GM21367 (cell line): ENCODE measurements at regions not wholly inside any gene's neighbourhood (a gene's known extent, or its start where the extent isn't known, plus 50 kb on each side); places are given as distances from the start of the nearest gene placed in this dataset.
"Not testable (repeated sequence)": the region's sequence is repeated elsewhere in the genome, so short reads cannot be mapped to it uniquely, and the experiment has no call there.

Source experiments
- ATAC-seq: cut with Tn5 transposase; IDR thresholded peaks from one replicate; pipeline ENCODE4 v1.9.1; 2021; ENCODE audit not compliant: unreplicated experiment

- ATAC-seq = no peak
Observed at GRCh38 chr2:226115102-226115831, 684.4 kb downstream of the IRS1 start.

DNA sequence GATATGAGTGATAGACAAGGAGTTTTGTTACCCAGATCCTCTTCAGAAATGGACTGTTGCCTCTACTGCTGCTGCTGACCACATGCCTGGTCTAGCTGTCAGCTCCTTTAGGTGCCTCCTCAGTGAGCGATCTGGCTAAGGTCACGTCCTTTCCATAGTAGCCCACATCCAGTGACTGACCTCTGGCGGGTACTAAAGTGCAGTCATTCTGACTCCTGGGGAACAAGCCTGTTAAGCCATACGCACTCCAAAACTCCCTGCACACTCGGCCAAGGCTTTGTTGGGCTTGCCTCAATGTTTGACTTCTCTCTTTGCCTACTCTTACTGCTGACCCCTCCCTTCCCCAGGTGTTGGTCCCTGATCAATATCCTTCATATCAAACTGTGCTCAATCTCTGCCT is 685.2 kb downstream of the IRS1 start:
- no peak for ATAC-seq

GRCh38 chr2:226098861-226099745 is 699.6 kb downstream of the NYAP2 start:
- ATAC-seq = no peak

DNA sequence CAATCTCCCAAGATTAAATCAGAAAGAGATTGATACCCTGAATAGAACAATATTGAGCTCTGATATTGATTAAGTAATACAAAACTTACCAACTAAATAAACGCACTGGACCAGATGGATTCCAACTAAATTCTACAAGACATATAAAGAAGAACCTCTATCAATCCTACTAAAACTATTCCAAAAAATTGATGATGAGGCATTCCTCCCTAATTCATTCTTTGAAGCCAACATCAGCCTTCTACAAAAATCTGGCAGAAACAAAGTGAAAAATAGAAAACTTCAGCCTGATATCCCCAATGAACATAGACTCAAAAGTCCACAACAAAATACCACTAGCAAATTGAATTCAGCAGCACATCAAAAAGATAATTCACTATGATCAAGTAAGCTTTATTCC is 695.5 kb downstream of the NYAP2 start:
- ATAC-seq = no peak

GRCh38 chr2:226093364-226093763 is 693.9 kb downstream of the NYAP2 start:
- no peak for ATAC-seq

GRCh38 chr2:226088366-226088674 is 688.8 kb downstream of the NYAP2 start:
- ATAC-seq = no peak

DNA sequence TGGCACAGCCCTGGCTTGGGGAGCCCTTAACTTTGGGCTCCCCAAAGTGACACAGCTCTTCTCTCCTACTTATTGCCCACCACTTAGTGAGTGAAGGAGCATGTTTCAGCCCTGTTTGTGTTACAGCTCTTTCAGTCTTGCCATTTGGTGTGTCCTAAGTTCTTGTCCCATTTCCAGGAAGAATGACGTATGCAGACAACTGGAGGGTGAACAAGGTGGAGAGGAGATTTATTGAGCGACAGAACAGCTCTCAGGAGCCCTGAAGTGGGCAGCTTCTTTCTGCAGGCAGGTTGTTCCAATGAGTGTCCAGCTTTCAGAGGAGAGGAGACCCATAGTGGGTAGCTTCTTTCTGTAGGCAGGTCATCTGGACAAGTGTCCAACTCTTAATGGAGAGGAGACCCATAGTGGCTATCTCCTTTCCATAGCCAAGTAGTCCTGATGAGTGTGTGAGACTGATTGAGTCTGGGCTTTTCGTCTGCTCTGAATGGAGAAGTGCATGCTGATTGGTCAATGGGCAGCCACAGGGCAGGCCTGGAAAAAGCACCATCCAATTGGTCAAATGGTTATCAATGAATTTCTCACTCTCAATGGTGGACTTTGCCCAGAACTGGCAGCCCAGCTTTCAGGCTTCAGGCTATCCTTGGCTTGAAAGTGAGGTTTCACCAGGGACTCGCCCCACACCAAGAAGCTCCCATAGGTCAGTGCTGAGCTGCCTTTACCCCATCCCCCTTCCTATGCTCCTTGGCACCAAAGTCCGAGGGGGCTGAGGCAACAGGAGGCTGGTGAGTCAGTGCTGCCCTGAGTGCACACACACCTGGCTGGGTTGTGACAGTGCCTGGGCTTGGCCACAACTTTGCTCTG is 688.2 kb downstream of the NYAP2 start:
- no peak for ATAC-seq

DNA sequence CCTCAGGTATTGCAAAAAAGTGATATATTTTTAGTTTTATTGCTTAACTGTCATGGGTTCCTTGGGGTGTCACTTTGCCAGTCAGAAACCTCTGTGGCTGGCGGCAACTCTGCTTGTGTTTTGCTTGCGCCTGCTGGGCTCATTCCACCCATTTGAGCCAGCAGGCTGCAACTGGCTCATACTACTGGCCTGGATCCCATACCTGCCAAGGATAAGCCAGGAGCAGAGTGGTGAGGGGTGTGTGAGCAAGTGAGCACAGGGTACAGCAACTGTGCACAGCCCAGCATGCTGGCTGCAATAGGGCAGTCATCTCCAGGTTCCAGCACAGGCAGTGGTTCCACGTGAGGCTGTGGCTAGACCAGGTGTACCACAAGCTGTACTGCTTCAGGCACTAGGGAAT is 687.5 kb downstream of the NYAP2 start:
- ATAC-seq = no peak

GRCh38 chr2:226086190-226086589 is 686.7 kb downstream of the NYAP2 start:
- no peak for ATAC-seq

GRCh38 chr2:226085425-226085824 is 685.9 kb downstream of the NYAP2 start:
- ATAC-seq = not testable (repeated sequence)

DNA sequence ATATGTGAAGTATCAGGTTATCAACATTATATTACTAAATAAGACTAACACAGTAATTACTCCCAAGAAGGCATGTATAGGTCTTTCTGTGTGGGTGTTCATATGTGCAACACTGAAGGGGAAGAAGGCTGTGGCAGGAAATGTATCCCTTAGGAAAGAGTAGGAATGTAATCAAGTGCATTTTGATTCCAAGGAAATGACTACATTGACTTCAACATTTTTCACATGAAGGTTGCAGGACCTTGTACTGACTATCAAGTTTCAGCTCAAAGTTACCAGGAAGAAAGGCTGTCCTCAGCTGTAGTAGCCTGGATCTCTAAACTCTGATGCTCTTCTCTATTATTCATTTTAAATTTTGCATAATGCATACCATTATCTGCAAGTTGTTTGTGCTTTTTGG is 680.8 kb downstream of the NYAP2 start:
- ATAC-seq = no peak

DNA sequence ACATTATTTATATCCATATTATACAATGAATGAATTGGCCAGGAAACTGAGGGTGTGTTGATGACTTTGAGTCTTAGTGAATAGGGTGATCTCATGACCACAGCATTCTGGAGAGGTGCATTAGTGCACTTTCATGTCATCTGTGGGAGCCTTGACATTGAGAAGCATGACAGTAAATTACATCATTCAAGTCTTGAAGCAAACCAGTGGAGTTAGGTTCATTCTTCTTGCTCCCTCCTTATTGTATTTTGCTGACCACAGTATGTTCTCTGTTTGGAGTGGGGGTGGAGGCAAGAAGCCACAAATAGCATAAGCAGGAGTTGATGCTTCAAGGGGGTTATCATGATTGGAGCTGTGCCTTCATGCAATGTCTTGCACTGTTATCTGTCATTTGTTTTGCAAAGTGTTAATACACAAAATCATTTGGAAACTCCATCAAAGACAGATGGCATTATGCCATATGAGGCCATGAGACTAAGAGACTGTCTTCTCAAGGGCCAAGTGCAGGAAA is 680.2 kb downstream of the NYAP2 start:
- ATAC-seq = no peak

DNA sequence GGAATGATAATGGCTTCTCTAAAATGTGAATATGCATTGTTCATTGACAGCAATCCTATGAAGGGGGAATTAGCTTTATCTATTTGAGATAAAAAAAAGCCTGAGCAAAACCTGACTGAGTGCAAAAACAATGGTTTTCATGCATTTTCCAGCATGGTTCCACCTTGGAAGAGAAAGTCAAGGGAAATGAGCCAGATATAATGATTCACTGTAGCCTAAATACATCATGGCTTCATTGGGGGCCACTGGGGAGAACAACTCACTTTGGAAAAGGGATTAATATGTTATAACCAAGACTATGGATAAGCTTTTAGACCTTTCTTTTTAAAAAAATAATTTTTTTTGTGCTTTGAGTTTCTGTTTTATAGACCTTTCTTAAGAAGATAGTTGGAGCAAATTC is 679.7 kb downstream of the NYAP2 start:
- no peak for ATAC-seq

DNA sequence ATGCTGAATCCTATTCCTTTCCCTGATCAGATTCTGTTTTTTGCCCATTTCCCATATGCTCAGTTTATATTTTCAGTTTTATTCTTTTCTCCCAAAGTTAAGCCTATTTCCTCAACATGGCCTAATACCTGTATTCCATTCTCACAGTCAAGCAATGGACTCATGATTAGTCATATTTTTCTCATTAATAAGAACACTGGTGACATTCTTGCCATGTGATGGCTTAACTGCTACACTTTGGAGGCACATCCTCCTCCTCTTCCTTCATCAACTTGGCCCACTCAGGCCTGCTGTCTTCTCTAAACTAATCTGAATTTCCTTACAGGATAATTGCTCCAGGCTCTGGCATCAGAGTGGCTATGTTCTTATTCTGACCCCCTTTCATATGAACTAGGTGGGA is 679.2 kb downstream of the NYAP2 start:
- no peak for ATAC-seq

DNA sequence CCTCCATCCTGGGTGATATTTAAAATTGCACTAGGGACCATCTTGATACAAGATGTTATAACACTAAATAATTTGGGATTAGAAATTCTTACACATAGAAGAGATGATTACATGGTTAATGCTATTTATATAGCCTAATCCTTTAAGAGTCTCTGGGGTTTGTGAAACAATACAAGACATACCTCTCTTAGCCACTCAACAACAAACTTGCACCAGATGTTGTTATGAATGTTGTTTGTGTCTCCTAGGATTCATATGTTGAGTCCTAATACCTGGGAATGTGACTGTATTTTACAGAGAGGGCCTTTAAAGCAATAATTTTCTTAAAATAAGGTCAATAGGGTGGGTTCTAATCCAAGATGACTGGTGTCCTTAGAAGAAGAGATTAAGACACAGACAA is 678.3 kb downstream of the NYAP2 start:
- no peak for ATAC-seq

DNA sequence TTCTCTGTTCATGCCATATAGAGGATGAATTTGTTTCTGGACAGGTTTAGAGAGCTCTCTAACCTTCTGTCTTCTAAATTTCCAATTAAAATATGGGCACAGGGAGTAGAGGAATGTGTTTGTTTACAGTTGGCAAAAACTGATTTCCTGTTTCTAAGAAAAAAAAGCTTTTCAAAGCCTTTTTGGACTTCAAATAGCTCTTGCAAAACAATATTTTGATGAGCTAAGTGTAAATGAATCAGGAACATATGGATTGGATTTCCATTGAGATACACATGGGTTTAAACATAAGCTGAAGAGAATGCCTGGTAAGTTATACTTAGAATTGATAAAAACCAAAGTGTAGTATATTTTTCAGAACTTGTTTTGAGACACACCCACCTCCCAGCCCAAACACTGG is 677.5 kb downstream of the NYAP2 start:
- no peak for ATAC-seq

GRCh38 chr2:226076529-226076928 is 677.0 kb downstream of the NYAP2 start:
- no peak for ATAC-seq

DNA sequence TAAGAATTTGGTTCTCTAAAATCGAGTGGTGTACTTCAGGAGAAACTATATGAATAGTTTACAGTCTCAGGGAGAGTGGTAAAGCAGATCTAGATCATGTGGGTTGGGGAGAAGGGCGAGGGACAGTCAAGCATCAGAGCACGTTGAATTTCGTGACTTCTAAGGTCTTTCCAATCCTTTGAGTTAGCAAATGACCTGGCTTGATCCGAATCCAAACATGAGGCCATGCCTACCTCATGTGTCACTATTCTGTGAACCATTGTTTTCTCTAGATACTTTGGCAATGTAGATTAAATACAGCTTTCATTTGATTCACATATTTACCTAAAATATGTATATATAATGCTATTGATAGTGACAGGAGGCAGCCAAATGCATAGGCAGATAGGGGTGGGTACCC is 674.9 kb downstream of the NYAP2 start:
- ATAC-seq = no peak

DNA sequence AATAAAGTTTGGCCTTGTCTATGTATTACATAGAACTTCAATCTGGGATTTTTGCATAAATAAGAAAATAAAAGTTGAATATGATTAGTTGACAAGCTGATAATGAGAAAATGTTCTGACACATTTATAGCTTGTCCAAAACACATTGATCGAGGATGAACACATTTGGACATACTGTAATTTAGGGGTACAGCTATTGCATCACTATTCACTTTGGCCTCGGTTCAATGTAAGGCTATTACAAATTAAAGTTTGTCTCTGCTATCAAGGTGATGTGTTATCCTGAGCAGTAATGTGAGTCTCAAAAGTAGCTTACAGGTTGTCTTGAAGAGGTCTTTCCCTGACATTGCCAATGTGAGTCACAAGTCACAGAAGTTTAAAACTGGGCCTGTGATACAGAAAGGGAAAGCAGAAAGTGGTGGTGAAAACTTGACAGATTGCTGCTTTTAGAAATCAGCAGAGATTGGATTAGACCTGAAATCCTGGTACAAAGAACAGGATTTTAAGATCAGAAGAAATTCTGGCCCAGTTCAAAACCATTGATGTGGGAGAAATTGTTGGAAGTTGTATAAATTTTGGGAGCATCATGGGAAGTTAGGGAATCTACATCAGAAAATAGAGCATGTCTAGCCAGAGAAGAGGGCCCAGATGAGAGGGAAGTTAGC is 674.1 kb downstream of the NYAP2 start:
- ATAC-seq = no peak

DNA sequence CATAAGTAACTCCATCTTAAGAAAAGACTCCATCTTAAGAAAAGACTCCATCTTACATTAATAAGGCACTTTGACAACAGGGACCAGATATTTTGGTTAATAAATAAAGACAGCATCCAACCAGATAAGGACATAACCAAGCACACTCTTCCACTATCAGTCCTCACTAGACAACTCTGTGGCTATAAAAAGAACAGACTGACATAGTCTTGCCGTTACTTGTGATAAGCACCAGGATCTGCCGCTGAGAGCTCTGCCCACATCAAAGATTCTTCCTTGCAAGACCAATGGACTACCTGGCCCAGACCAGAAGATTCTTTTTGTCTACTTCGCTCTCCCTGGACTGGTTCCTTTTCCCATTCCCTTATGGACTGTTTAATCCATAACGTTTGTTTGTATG is 667.4 kb downstream of the NYAP2 start:
- ATAC-seq = no peak

DNA sequence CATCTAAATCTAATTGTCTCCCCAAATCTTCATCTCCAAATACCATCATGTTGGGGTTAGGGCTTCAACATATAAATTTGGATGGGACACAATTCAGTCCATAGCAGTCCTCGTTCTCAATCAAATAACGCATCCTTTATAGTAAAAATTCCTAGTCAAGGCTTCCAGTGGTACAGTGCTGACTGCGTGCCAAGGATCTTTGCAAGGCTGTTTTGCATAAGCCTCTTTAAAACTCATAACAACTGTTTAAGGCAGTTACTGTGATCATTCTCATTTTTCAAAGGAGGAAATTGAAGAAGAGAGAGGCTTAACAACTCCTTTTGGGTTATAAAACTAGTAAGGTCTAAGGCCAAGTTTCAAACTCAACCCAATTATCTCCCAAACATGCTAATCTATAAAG is 666.9 kb downstream of the NYAP2 start:
- no peak for ATAC-seq
